Stimulated activated CD8-positive, alpha-beta memory T cell treated with anti-CD3 and anti-CD28 coated beads, Interleukin-12 subunit alpha, Interleukin-12 subunit beta, amount 100 ng/mL, for 24 hours (primary cell): ENCODE measurements at regions not wholly inside any gene's neighbourhood (a gene's known extent, or its start where the extent isn't known, plus 50 kb on each side); places are given as distances from the start of the nearest gene placed in this dataset.

Source experiments
- DNase-seq: peaks from one replicate; pipeline ENCODE4 v3.0.0-alpha.2; 2020; ENCODE audit errors: extremely low read depth

- no peak for DNase-seq
These were observed 55.6 kb upstream of the ALOX12 start for GRCh38 chr17:6940186-6940649.

- DNase-seq, result no peak
These were observed 53.9 kb upstream of the ALOX12 start for GRCh38 chr17:6941989-6942388.

- DNase-seq, result no peak
These were observed 52.4 kb upstream of the ALOX12 start for GRCh38 chr17:6943406-6943805.
